NCI-H2196 (cell line): ENCODE measurements at regions not wholly inside any gene's neighbourhood (a gene's known extent, or its start where the extent isn't known, plus 50 kb on each side); places are given as distances from the start of the nearest gene placed in this dataset.

Experiments used
- DNase-seq: peaks from one replicate; lab custom pipeline; 2025; ENCODE audit not compliant: unreplicated experiment; lab: John Stamatoyannopoulos, UW

- DNase-seq = no peak
Observed at GRCh38 chr5:109533751-109534272, 124.0 kb upstream of the PJA2 start.

GRCh38 chr5:109532773-109533364 is 123.1 kb upstream of the PJA2 start:
- DNase-seq = no peak

GRCh38 chr5:109531262-109531661 is 121.5 kb upstream of the PJA2 start:
- DNase-seq = no peak

- no peak for DNase-seq
Observed at GRCh38 chr5:109529987-109530386, 120.2 kb upstream of the PJA2 start.

GRCh38 chr5:109529520-109529919 is 119.7 kb upstream of the PJA2 start:
- DNase-seq = peak; percentile 18

GRCh38 chr5:109524555-109524954 is 114.8 kb upstream of the PJA2 start:
- no peak for DNase-seq

- DNase-seq = no peak
Observed at GRCh38 chr5:109524026-109524425, 114.3 kb upstream of the PJA2 start.

GRCh38 chr5:109522404-109522803 is 112.6 kb upstream of the PJA2 start:
- DNase-seq = no peak

GRCh38 chr5:109519416-109519815 is 109.6 kb upstream of the PJA2 start:
- no peak for DNase-seq

- no peak for DNase-seq
Observed at GRCh38 chr5:109516390-109516789, 106.6 kb upstream of the PJA2 start.

GRCh38 chr5:109511980-109512734 is 102.4 kb upstream of the PJA2 start:
- no peak for DNase-seq

- no peak for DNase-seq
Observed at GRCh38 chr5:109506556-109506955, 96.8 kb upstream of the PJA2 start.

GRCh38 chr5:109496112-109496511 is 86.3 kb upstream of the PJA2 start:
- DNase-seq = no peak

GRCh38 chr5:109487753-109488420 is 78.1 kb upstream of the PJA2 start:
- no peak for DNase-seq

- DNase-seq = no peak
Observed at GRCh38 chr5:109486200-109486804, 76.5 kb upstream of the PJA2 start.

GRCh38 chr5:109485030-109485429 is 75.3 kb upstream of the PJA2 start:
- DNase-seq = peak; percentile 52

GRCh38 chr5:109484597-109484996 is 74.8 kb upstream of the PJA2 start:
- no peak for DNase-seq

- DNase-seq = no peak
Observed at GRCh38 chr5:109483395-109483971, 73.7 kb upstream of the PJA2 start.

- no peak for DNase-seq
Observed at GRCh38 chr5:109482748-109483147, 73.0 kb upstream of the PJA2 start.

- DNase-seq = peak; percentile 32
Observed at GRCh38 chr5:109479260-109479860, 69.6 kb upstream of the PJA2 start.

GRCh38 chr5:109478830-109479229 is 69.1 kb upstream of the PJA2 start:
- no peak for DNase-seq
